Activated CD4-positive, CD25-positive, alpha-beta regulatory T cell treated with anti-CD3 and anti-CD28 coated beads, Interleukin-2, amount 50 U/mL, for 24 hours (primary cell): ENCODE measurements at regions not wholly inside any gene's neighbourhood (a gene's known extent, or its start where the extent isn't known, plus 50 kb on each side); places are given as distances from the start of the nearest gene placed in this dataset.
A peak's percentile ranks its signal among the peaks of the same experiment; 100 is the strongest.

Experiments
- ATAC-seq, 2 donors: fragments of 150-1000 bp; cut with Tn5 transposase; one replicate each; pipeline ENCODE4 v1.10.0; 2021; ENCODE audit warnings: mild to moderate bottlenecking in 1 of 2, moderate library complexity in 1 of 2

DNA sequence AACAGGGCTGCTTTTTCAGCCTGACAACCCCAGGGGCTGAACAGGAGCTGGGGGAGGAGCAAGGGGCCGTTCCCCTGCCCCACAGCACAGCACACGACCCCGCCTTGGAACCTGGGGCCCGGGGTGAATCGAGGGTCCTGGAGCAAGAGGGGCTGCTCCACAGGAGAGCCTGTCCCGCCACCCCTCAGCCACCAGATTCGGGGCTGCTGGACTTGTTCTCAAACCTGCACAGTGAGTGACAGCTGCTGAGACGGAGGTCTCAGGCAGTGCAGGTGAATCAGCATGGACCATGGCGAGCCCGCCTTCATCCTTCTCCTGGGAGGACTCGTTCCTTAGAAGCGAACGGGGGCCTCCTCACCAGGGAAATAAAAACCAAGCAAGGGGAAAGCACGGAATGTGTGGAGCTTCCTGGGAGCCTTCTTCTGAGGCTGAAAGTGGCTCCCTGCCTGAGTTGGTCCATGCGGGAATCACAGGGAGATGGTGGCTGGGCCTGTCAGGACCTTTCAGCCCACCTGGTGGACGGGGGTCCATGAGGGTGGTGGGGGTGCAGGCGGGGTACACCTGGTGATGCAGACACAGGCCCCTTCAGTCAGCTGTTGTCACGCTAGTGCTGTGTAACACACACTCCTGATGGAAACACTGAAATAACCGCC lies 125.4 kb downstream of the SIK1 start:
- no peak for ATAC-seq

DNA sequence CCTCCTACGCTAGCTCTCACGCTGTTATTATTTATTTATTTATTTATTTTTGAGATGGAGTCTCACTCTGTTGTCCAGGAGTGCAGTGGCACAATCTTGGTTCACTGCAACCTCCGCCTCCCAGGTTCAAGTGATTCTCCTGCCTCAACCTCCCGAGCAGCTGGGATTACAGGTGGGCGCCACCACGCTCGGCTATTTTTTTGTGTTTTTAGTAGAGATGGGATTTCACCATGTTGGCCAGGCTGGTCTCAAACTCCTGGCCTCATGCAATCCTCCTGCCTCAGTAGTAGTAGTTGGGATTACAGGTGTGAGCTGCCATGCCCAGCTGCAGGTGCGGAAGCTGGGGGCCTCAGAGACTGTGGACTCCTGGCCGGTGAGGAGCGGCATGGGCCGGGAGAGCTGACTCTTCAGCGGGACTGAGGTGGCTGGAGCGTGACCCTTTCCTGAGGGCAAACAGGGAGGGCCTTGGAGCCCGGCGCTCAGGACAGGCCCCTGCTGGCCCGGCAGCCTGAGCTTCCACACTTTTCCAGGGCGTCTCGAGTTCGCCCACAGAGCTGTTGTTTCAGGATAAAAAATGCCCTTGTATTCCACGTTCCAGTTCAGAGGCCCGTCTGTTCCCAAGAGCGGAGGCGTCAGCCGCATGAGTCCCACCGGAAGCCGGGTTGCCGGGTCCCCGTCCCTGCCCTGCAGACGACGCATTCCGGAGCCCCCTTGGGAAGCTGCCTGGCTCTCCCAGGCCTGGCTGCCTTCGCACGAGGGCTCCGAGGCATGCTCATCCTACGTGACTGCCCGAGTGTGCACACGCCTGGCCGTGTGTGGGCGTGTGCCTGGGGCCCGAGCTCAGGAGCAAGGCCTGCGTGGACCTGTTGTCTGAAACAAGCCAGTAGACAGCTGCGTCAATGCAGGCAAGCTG lies 126.2 kb downstream of the SIK1 start:
- no peak for ATAC-seq

DNA sequence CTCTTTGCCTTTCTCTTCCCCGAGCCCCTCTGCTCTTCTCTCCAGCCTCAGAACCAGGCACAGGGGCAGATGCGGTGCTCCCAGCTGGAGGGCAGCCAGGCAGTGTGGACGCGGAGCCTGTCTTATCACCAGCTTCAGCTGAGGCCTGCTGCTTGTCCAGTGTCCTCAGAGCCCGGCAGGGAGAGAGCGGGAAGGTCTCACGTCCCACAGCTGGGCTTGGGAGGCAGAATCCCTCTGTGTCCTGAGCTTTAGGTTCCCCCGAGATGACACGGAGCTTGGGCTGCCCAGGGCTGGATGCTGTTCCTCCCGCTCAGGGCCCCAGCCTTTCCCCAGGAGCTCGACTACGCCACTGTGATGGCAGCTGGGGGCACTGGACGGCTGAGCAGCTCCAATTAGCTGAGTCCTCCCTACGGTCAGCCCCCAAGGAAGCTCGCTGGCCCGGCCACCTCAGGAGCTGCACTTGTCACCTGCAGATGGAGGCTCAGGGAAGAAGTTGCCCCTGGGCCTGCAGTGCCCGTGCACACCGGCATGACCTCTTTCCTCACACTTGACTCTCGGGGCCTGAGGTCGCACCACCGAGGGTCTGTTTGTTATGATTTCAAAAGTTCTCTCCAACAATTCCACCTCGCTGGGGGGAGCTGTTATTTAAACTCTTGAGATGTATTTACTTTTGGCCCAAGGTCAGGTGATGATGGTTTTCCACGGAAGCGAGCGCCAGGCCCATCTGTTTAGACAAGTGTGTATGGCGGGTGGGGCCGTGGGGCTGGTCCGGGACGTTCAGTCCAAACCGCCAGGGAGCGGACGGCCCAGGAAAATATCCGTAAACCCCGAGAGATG lies 127.3 kb downstream of the SIK1 start:
- ATAC-seq, result no peak

DNA sequence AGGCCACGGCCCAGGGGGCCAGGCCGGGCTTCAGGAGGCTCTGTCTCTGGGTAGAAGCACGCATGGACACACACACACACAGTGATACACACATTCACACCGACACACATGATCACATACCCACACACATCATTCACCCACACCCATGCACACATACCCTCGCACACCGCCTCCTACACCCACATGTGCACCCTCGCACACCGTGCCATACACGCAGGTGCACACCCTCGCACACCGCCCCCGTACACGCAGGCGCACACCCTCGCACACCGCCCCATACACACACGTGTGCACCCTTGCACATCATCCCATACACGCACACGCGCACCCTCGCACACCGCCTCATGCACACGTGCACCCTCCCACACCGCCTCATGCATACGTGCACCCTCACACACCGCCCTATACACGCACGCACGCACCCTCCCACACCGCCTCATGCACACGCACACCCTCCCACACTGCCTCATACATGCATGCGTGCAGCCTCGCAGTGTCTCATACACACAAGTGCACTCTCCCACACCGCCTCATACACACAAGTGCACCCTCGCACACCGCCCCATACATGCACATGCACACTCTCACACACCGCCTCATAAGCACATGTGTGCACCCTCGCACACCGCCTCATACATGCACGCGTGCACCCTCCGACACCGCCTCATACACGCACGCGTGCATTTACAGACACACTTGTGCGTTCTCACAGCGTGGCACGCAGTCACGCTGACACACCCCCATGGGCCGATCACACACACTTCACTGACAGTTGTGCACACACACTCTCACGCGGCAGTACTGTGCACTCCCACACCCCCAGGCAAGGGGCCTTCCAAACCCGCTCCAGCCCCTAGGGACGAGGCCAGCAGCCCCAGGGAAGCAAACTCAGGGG lies 128.1 kb downstream of the SIK1 start:
- ATAC-seq, result peak in 1 of 2 donors; percentile 24

DNA sequence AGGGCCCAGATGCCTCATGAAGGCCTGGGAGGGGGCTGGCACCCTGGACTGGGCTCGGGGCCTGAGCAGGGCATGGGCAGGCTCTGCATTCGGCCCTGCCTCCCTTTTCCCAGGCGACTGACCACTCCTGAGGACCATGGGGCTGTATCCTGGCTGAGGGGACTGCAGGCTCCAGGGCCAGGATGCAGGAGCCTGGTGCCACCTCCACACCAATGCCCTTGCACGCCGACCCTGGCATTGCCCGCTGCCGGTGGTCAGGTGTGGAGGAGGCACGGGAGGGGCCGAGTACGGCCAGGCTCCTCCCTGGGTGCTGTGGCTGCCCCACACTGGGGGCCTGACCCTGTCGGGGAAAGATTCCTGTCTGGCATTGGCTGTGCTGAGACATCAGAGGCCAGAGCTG lies 128.9 kb downstream of the SIK1 start:
- no peak for ATAC-seq

DNA sequence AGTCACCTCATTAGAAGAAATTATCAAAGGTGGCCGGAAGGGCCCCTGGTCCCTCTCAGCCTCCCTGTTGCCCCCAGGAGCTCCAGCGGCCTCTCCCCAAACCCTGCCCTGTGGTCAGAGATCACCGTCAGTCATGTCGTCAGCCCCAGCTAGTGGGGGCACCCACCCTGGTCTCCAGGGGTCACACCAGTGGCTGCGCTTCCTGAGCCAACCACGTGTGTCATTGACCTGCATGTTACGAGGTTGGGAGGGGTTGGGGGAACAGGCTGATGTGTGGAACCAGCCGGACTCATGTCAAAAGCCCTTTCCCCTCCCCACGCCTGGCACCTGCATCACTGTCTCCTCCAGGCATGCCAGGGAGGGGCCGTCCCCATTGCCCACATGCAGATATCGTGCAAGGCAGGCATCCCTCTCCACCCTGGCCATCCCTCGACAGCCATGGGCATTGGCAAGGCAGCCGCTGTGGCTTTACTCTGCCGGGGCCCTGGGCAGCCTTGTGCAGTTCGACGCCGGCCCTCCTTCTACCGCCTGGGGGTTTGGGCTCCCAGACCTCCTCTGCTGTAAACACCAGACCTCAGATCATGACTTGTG lies 128.7 kb downstream of the CRYAA start:
- ATAC-seq, result no peak

DNA sequence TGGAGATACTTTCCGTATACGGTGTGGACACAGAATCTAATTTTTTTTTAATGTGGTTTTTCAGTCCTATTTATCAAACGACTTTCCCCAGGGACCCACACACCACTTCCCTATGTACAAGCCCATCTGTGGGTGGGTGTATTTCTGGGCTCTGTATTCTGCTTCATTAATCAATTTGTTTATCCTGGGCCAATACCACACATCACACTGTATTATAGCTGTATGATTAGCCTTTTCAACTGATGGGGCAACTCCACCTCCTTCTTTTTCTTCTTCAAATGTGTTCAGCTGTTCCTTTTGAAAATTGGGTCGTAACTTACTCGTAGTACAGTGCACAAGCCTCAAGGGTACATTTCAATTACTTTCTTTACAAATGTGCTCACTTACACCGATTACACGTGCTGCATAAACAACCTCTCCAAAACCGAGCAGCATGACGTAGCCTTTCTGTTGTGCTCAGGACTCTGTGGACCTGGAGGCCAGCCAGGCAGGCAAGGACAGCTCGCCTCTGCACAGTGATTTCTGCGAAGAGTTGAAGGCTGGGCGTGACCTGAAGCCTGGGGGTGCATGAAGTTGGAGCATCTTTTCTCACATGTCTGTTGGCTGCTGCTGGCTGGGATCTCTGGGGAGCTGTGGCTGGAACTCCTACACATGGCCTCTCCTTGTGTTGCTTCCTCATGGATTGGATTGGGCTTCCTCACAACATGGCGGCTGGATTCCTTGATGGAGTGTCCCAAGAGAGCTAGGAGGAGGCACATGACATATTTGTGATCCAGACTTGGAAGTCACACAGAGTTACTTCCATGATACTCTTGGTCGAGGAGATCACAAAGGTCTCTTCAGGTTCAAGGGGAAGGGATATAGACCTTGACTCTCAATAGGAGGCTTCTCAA lies 126.5 kb downstream of the CRYAA start:
- no peak for ATAC-seq

DNA sequence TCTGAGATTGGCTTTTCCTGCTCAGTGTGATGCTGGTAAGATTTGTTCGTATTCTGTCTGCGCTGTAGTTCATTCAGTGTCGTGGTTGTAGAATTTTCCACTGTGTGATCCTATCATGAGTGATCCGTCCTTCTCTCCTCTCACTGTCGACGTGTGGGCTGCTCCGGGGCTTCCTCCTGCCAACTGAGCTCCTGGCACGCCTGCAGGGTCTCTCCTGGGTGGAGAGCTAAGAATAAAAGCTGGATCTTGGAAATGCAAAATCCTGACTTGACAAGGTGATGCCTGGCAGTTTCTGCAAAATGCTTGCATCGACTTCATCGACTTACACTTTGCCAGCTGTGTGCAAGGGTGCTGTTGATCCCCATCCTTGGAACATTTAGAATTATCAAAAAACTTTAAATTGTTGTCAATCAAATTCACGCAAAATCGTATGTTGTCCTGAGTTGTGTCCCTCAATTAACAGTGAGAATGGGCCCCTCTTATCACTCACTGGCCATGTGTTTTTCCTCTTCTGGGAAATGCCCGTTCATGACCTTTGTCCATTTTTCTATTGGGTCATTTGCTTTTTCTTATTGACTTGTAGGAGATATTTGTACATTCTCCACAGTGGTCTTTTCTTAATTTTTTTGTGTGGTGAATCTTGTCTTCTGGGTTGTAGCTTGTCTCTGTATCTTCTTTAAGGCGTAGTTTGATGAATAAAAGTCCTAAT lies 125.5 kb downstream of the CRYAA start:
- no peak for ATAC-seq

DNA sequence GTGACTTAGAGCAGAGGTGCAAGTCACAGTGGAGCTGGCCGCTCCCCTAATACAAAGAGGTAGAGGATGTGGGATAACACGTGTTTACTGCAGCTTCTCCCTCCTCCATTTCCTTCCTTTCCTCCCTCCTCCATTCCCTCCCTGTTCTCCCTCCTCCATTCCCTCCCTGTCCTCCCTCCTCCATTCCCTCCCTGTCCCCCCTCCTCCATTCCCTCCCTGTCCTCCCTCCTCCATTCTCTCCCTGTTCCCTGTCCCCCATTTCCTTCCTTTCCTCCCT lies 124.0 kb downstream of the CRYAA start:
- ATAC-seq, result no peak

DNA sequence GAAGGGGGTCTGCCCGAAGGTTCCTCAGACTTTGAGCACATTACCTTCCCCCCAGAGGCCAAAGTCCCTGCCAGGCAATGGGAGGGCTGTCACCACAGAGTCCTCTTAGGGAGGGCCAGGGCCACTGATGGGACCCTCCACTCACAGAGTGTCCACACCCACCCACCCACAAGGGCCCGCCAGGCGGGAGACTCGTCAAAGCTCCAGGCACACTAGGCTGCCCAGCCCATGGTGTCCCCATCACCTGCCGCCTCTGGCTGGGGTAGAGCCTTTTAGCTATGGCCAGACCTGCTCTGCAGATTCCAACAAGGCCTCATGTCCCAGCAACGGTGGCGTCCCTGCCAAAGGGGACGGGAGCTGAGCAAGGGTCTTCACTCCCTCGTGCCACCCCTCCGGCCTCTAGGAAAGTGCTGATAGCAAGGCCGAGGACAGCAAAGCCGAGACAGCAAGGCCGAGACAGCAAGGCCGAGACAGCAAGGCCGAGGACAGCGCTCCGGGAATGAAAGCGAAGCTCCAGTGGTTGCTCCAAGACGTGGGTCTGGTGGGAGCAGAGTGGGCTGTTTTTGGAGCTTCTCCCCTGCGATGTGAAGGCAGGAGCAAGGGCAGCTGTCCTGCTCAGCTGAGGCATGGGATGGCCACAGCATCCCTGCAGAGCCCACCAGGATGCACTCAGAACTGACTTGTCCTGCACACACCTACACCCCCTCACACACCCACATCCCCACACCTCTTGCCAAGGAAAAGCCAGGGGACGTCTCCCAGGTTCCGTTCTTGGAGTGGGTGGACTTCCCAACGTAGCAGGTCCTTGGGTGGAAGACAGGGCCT lies 123.4 kb downstream of the CRYAA start:
- no peak for ATAC-seq

DNA sequence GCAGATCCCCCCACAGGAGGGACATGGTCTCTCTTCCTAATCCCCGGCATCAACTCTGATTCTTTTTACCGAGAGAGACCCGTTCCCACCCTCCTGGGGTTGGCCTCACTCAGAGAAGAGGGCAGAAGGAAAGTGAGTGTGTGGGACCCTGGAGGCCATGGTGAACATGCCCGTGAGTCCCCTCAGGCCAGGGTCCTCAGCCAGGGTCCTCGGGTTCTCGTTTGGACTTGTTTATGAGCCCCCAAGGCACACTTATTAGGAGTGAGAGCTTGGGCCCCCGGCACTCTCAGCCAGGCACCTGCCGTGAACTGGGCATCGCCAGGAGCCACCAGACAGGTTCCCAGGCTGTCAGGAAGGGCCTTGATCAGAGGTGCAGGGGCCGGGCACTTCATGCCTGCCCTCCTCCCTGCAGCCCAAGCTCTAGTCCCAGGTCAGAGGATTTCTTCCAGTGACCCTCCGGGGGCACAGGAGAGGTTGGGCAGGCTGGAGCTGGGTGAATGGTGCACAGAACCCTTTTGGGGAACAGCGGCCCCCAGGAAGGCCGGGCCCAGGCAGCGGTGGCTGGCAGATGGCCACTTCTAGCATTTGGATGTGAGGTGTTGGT lies 122.6 kb downstream of the CRYAA start:
- ATAC-seq, result no peak

DNA sequence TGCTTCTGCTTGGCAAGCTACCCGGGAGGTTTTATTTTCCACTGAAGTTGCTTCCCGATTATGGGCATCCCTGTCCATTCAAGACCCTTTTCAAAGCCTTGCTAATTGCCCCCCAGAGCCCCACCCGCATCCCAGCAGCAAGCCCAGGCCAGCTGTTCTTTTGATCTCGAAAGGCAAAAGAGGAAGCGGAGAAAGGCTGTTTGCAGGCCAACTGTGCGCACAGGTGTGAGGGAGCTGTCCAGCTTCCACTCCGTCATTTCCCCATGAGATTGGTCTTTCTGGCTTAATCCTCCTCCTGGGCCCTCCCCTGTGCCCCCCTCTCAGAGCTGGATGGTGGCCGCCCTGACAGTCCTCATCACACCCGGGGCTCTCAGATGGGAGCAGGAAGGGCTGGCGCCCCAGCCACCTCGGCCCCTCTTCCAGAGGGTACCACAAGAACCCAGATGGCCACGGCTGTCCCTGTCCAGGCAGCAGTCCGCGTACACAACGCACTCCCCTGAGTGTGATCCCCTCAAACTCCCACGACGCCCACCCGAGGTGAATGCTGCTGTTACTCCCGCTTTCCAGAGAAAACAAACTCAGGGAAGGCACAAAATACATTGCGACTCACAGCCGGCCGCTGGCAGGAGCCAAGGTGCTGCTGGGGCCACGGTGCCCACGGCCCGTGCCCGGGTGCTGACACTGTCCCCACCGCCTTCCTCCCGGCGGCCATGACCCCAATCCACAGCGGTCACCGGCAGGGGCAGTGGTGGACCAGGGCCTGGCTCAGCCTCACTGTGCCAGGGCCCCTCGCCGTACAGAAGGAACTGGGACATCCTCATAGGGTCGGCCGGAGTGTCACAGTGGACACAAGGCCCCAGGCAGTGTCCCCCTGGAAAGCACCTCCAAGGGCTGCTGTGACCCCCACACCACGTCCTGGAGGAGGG lies 121.9 kb downstream of the CRYAA start:
- ATAC-seq, result no peak

DNA sequence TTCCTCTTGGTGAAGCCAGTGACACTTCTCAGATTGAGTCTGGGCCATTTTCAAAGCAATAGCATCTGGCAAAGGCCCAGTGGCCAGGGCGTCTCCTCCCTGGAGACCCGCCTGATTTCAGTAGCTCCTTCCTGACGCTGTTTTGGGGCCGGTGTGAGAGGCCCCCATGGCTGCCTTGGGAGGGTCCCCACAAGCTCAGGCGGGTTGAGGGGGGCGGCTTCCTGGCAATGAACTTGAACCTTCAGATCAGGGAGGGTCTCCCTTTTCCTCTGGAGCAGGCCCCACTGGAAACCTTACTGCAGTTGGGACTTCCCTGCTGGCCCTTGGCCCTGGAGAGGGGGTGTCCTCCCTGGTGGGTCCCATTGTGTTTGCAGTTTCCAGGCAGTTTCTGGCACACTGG lies 121.2 kb downstream of the CRYAA start:
- ATAC-seq, result no peak

DNA sequence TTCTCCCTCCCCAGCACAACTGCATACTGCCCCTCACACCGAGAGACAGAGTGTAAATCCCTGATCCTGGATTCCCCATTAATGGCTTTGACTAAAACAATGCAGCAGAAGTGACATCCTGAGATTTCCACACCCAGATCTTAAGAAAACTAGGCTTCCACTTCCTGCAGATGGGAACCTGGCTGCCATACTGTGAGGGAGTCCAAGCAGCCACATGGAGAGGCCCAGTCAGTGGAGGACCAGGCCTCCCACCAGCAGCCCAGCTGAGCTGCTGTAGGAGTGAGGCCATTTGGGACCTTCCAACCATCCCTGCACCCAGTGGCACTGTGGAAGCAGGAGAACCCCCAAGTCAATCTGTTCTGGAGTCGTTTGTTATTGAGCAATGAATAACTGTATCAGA lies 120.6 kb downstream of the CRYAA start:
- no peak for ATAC-seq

DNA sequence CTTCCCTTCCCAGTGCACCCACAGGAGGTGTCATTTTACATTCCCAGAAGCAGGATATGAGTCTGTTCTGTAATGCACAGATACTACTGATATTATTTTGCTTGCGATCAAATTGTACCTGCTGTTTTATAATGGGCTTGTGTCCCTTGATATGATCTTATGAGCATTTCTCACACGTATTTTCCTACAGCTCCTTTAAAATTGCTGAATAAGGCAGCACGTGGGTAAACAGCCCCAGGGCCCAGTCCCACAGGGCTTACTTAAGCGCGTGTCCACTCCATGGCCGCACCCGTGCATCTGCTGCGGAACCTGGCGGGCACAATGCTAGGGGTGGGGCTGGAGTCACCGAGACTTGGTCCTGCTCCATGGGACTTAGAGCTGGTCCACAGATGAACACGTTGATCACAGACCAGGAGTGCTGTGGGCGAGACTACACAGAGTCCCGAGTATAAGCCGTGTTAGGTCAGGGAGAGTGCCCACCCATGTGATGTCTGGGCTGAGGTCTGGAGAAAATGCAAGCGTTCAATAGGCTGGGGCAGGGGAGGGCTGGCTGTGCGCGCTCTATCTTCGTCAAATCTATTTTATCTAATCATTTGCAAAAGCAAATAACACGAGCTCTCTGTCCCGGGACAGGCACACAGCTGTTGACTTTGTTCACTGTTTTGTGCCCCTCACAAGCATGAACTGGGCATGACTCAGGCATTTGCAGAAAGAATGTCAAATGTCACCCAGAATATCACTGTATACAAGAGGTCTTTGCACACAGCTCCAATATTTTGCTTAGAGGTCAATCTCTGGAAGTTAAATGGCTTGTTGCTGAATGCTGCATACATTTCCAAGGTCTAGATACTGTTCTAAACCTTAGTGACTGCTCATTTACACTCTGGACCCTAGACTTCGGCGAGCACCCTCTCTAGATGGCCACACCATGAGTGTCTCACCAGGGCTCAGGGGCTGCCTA lies 119.3 kb downstream of the CRYAA start:
- ATAC-seq, result no peak

DNA sequence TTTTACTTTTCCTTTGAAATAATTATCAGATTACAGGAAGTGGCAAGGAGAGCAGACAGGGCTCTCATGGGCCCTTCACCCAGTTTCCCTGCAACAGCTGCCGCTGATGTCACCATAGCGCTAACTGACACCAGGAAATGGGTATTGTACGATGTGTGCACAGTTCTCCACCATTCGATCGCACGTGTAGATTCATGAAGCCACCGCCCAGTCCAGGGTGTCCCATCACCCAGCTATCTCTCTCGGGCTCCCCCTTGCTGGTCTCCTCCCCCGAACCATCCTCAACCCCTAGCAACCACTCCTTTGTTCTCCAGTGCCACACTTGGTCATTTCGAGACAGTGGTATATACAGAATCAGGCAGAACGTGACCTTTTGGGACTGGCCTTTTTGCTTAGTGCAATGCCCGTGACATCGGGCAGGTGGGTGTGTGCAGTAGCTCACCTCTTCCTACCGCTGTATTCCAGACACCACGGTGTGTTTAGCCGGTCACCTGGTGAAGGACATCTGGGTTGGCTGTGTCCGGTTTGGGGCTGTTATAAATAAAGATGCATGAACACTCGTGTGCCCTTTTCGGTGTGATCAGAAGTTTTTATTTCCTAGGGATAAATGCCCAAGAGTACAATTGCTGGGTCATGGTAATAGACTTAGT lies 118.4 kb downstream of the CRYAA start:
- ATAC-seq, result peak in 1 of 2 donors; percentile 38
